A549 (cell line): ENCODE measurements at regions not wholly inside any gene's neighbourhood (a gene's known extent, or its start where the extent isn't known, plus 50 kb on each side); places are given as distances from the start of the nearest gene placed in this dataset.
A peak's percentile ranks its signal among the peaks of the same experiment; 100 is the strongest.

ENCODE experiments used
- ATAC-seq, 2 experiments: fragments of 200-7000 bp in 1 of 2; fragments of >200 bp in 1 of 2; cut with Nextera tagmentation in 1 of 2; cut with Tn5 transposase in 1 of 2; 3 replicates each; pipeline versions ENCODE4 v1.8.0 to v1.9.1; 2018 to 2020; ENCODE audit warnings: mild to moderate bottlenecking in 1 of 2, moderate library complexity in 1 of 2
- CTCF ChIA-PET: fragments of 300-600 bp; sonication (Branson Sonifier 250); formaldehyde crosslinking; extraction: SDS; loops from one replicate; lab custom pipeline; 2021; ENCODE audit warnings: antibody characterized with exemption, inconsistent platforms; lab: Yijun Ruan, JAX
- POLR2A ChIA-PET: fragments of 350-600 bp; formaldehyde crosslinking; extraction: SDS; loops from one replicate; lab custom pipeline; 2021; ENCODE audit warnings: antibody characterized with exemption, inconsistent platforms; lab: Yijun Ruan, JAX
- DNase-seq, 2 experiments: peaks; one replicate each; pipeline versions ENCODE4 v3.0.0 to v3.0.0-alpha.2; 2011 to 2016; ENCODE audit warnings: low read depth in 1 of 2, low spot score in 1 of 2
- FAIRE-seq: peaks from 2 replicates; lab custom pipeline; 2011; peaks lifted over from hg19 to GRCh38; lab: Jason Lieb, UNC
- H3K27ac ChIP-seq, 2 experiments: fragments of >200 bp; sonication (Bioruptor Twin); formaldehyde crosslinking; 3 replicates each; pipeline ENCODE4 v1.5.1; 2016 to 2017
- H3K4me1 ChIP-seq: fragments of >200 bp; sonication (Bioruptor Twin); formaldehyde crosslinking; 3 replicates; pipeline ENCODE4 v1.6.1; 2016
- H3K4me2 ChIP-seq: fragments of >200 bp; sonication (Bioruptor Twin); formaldehyde crosslinking; 3 replicates; pipeline ENCODE4 v1.6.1; 2016
- H3K4me3 ChIP-seq: fragments of >200 bp; sonication (Bioruptor Twin); formaldehyde crosslinking; 3 replicates; pipeline ENCODE4 v1.5.1; 2016
- H3K9me3 ChIP-seq: fragments of >200 bp; sonication (Bioruptor Twin); formaldehyde crosslinking; 3 replicates; pipeline ENCODE4 v1.6.1; 2016
- CBX2 ChIP-seq: fragments of 200-600 bp; sonication (generic); IDR thresholded peaks from 2 replicates; pipeline ENCODE4 v1.6.1; 2016; ENCODE audit warnings: low read depth, mild to moderate bottlenecking, borderline replicate concordance
- CBX8 ChIP-seq: fragments of 200-600 bp; sonication (generic); IDR thresholded peaks from 2 replicates; pipeline ENCODE4 v1.6.1; 2016
- CEBPB ChIP-seq, 2 experiments: fragments of >200 bp in 1 of 2; sonication (Bioruptor Twin) in 1 of 2; formaldehyde crosslinking in 1 of 2; IDR thresholded peaks; 2 replicates each; pipeline ENCODE4 v1.6.1; 2012 to 2016
- CHD2 ChIP-seq: fragments of 150-350 bp; IDR thresholded peaks from 2 replicates; pipeline ENCODE4 v1.6.1; 2014; ENCODE audit warnings: low read length; ENCODE audit not compliant: partially characterized antibody
- CHD4 ChIP-seq: fragments of 200-600 bp; sonication (generic); IDR thresholded peaks from 2 replicates; pipeline ENCODE4 v1.6.1; 2016; ENCODE audit warnings: antibody characterized with exemption, mild to moderate bottlenecking, borderline replicate concordance
- ELK1 ChIP-seq: fragments of 150-350 bp; IDR thresholded peaks from 2 replicates; pipeline ENCODE4 v1.6.1; 2014; ENCODE audit warnings: low read depth, mild to moderate bottlenecking, low read length
- ESRRA ChIP-seq: fragments of 150-350 bp; IDR thresholded peaks from 2 replicates; pipeline ENCODE4 v1.6.1; 2014; ENCODE audit warnings: mild to moderate bottlenecking, low read length, borderline replicate concordance
- FOSB ChIP-seq: fragments of 250-450 bp; sonication (Bioruptor Pico); IDR thresholded peaks from 2 replicates; pipeline ENCODE4 v1.5.0; 2020; ENCODE audit warnings: mild to moderate bottlenecking, moderate library complexity
- HMGXB4 ChIP-seq: fragments of 250-450 bp; sonication (Bioruptor Pico); IDR thresholded peaks from 2 replicates; pipeline ENCODE4 v1.5.0; 2021; ENCODE audit warnings: mild to moderate bottlenecking, moderate library complexity, borderline replicate concordance
- HOXA7 ChIP-seq: fragments of 250-450 bp; sonication (Bioruptor Pico); IDR thresholded peaks from 2 replicates; pipeline ENCODE4 v1.5.0; 2020; ENCODE audit warnings: mild to moderate bottlenecking, moderate library complexity
- HOXB13 ChIP-seq: fragments of 250-450 bp; sonication (Bioruptor Pico); IDR thresholded peaks from 2 replicates; pipeline ENCODE4 v1.5.0; 2020; ENCODE audit warnings: low read depth, mild to moderate bottlenecking, moderate library complexity
- JUNB ChIP-seq: fragments of >200 bp; sonication (Bioruptor Twin); formaldehyde crosslinking; IDR thresholded peaks from 2 replicates; pipeline ENCODE4 v1.6.1; 2016
- KDM5A ChIP-seq: fragments of 200-600 bp; sonication (generic); IDR thresholded peaks from 2 replicates; pipeline ENCODE4 v1.6.1; 2016; ENCODE audit warnings: antibody characterized with exemption, mild to moderate bottlenecking
- MAFK ChIP-seq: fragments of 450-650 bp; IDR thresholded peaks from 2 replicates; pipeline ENCODE4 v1.6.1; 2014; ENCODE audit not compliant: partially characterized antibody
- NFE2L2 ChIP-seq: fragments of 150-350 bp; conservative IDR thresholded peaks from 2 replicates; pipeline ENCODE4 v1.6.1; 2014; ENCODE audit warnings: low read length
- POLR2A ChIP-seq: IDR thresholded peaks from 2 replicates; pipeline ENCODE4 v1.6.1; 2012; ENCODE audit warnings: mild to moderate bottlenecking, low read length
- RCOR1 ChIP-seq: fragments of 150-350 bp; IDR thresholded peaks from 2 replicates; pipeline ENCODE4 v1.6.1; 2014; ENCODE audit warnings: antibody characterized with exemption, low read length, low read depth
- RFX5 ChIP-seq: fragments of 450-650 bp; IDR thresholded peaks from 2 replicates; pipeline ENCODE4 v1.7.1; 2014; ENCODE audit warnings: antibody characterized with exemption, mild to moderate bottlenecking, moderate library complexity
- RNF2 ChIP-seq: fragments of 200-600 bp; sonication (generic); IDR thresholded peaks from 2 replicates; pipeline ENCODE4 v1.6.1; 2016; ENCODE audit warnings: low read depth, mild to moderate bottlenecking, antibody characterized with exemption, moderate library complexity, borderline replicate concordance
- TFCP2L1 ChIP-seq: fragments of 250-450 bp; sonication (Bioruptor Pico); IDR thresholded peaks from 2 replicates; pipeline ENCODE4 v1.5.0; 2021; ENCODE audit warnings: mild to moderate bottlenecking
- WGBS: methylation state at CpG from one replicate; pipeline ENCODE4 v1.1.6; 2017; ENCODE audit errors: missing lambda C conversion rate; 5-methylcytosine and 5-hydroxymethylcytosine counted together
- TF ChIP-seq, protein P1 (sequence below): fragments of >200 bp; sonication (Bioruptor Twin); formaldehyde crosslinking; IDR thresholded peaks from 2 replicates; pipeline ENCODE4 v1.6.1; 2016
- TF ChIP-seq, protein P2 (sequence below): IDR thresholded peaks from 2 replicates; pipeline ENCODE4 v1.6.1; 2012; ENCODE audit warnings: low read depth, borderline replicate concordance

DNA sequence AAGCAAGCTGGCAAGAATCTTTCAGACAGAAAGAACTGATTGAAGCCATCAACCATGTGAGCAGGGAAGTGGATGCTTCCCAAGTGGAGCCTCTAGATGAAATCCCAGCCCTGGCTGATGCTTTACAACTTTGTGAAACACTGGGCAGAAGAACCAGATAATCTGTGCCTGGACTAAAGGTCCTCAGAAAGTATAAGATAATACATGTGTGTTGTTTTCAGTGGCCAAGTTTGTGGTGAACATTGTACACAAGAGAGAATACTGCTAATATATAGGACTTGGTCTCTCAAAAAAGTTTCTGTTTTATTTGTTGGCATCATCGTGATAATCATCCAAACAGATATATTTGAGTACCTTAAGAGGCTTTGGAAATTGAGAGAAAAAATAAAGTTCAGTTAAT is 1367.8 kb upstream of the IGFBP7 start:
- no peaks in the 10 kb centered on the region for H3K9me3 ChIP-seq
- no peaks in the 10 kb centered on the region for H3K4me1 ChIP-seq
- ATAC-seq, result no peak
- H3K4me3 ChIP-seq, result no peak overlapping the region
- no peak for DNase-seq
- no peak overlapping the region for H3K27ac ChIP-seq
- TF ChIP-seq, protein P1, sequence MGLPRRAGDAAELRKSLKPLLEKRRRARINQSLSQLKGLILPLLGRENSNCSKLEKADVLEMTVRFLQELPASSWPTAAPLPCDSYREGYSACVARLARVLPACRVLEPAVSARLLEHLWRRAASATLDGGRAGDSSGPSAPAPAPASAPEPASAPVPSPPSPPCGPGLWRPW, result no peak
- ChIA-PET POLR2A (no interaction called here), CTCF (no interaction called here)
- no peak for FAIRE-seq
- H3K4me2 ChIP-seq, result no peak overlapping the region
- WGBS, result 10% methylated on average over 1 of the region's 1 CpG

DNA sequence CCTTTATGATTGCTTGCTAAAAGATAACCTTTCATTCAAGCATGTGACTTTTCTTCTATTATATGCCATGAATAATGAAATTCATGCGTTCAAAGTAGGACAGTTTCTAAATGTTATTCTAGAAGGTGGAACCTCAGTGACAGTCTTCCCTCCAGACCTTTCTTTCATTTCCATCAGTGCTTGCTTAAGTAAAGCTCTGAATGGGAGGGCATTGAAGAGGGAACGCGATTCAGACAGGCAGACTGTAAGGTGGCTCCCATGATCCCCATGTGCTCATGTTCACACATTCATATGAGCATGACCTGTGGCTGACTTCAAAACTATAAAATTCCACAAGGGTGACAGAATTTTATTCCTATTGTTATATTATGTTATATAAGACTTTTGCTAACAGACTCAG is 1367.3 kb upstream of the IGFBP7 start:
- no peak for ATAC-seq
- POLR2A ChIA-PET, result no interaction called here
- Histone ChIP-seq H3K4me2 (no peak overlapping the region), H3K27ac (no peak overlapping the region), H3K9me3 (no peaks in the 10 kb centered on the region), H3K4me1 (no peaks in the 10 kb centered on the region), H3K4me3 (no peak overlapping the region)
- FAIRE-seq, result no peak
- CTCF ChIA-PET, result no interaction called here
- WGBS, result 57% methylated on average over 3 of the region's 3 CpGs
- no peak for DNase-seq
- no peak for TF ChIP-seq RFX5
- TF ChIP-seq CHD2, result no peak
- TF ChIP-seq CBX2, result no peak
- TF ChIP-seq HOXA7 (CRISPR knock-in tag), result no peak
- no peak for TF ChIP-seq POLR2A
- TF ChIP-seq TFCP2L1 (CRISPR knock-in tag), result no peak
- TF ChIP-seq RNF2, result no peak
- TF ChIP-seq FOSB (CRISPR knock-in tag), result no peak
- TF ChIP-seq ELK1, result no peak
- TF ChIP-seq ESRRA, result no peak
- TF ChIP-seq NFE2L2, result no peak
- TF ChIP-seq CBX8, result no peak
- TF ChIP-seq, all 56 proteins: peak for 0

DNA sequence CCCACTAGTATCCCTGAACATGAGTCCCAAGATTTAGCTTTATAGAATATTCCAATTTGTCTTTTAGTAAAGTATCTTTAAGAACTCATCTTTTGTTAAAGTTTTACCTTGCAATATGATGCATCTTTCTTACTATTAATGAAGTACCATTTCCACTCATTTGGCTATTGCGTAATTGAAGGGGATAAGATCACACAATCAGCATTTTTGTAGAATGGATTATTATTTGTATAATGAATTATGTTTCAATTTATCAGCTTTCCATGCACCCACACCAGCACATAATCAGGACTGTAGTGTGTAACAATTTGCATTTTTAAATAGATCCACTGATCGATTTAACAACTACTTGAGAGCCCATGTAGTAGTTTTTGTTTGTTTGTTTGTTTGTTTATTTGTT is 1364.9 kb upstream of the IGFBP7 start:
- Histone ChIP-seq H3K27ac (no peak overlapping the region), H3K9me3 (no peaks in the 10 kb centered on the region), H3K4me1 (no peaks in the 10 kb centered on the region), H3K4me2 (no peak overlapping the region), H3K4me3 (no peak overlapping the region)
- CTCF ChIA-PET, result no interaction called here
- FAIRE-seq (no peak), ATAC-seq (no peak), DNase-seq (no peak)
- 41% methylated on average over 2 of the region's 2 CpGs for WGBS
- POLR2A ChIA-PET, result no interaction called here
- no peak for TF ChIP-seq HOXB13 (CRISPR knock-in tag)
- peak; percentile 18 to 38; a peak in 3 of 4 replicates for TF ChIP-seq CEBPB (IDR thresholded peaks at IDR 0.05)
- peak; percentile 27 for TF ChIP-seq MAFK
- no peak for TF ChIP-seq POLR2A
- TF ChIP-seq, protein P2, sequence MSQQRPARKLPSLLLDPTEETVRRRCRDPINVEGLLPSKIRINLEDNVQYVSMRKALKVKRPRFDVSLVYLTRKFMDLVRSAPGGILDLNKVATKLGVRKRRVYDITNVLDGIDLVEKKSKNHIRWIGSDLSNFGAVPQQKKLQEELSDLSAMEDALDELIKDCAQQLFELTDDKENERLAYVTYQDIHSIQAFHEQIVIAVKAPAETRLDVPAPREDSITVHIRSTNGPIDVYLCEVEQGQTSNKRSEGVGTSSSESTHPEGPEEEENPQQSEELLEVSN, result no peak
- TF ChIP-seq HMGXB4 (CRISPR knock-in tag), result no peak
- TF ChIP-seq RCOR1, result no peak
- TF ChIP-seq RFX5, result no peak
- no peak for TF ChIP-seq CBX8
- TF ChIP-seq JUNB, result no peak
- TF ChIP-seq CHD4, result no peak
- TF ChIP-seq KDM5A, result no peak
